HepG2 (cell line): ENCODE measurements at regions not wholly inside any gene's neighbourhood (a gene's known extent, or its start where the extent isn't known, plus 50 kb on each side); places are given as distances from the start of the nearest gene placed in this dataset.

Experiments
- ATAC-seq: fragments of 200-7000 bp; cut with Tn5 transposase; 3 replicates; pipeline ENCODE4 v1.9.1; 2020; ENCODE audit warnings: mild to moderate bottlenecking, moderate library complexity
- BruUV-seq: library from RNA; stranded (reverse); fragments of 400-500 nt; replicated peaks from 2 replicates; lab custom pipeline; 2021; lab: Mats Ljungman, UMichigan
- CTCF ChIA-PET: fragments of 300-600 bp; formaldehyde crosslinking; extraction: SDS; loops from one replicate; lab custom pipeline; 2021; ENCODE audit warnings: low total read pairs, inconsistent platforms, low intra/inter-chr PET ratio; lab: Yijun Ruan, JAX
- POLR2A ChIA-PET: fragments of 350-600 bp; sonication (Branson Sonifier 250); formaldehyde crosslinking; loops from one replicate; lab custom pipeline; 2020; ENCODE audit warnings: antibody characterized with exemption, inconsistent platforms; lab: Yijun Ruan, JAX
- DNase-seq: peaks from one replicate; pipeline ENCODE4 v3.0.0-alpha.2; 2015; ENCODE audit warnings: low spot score
- FAIRE-seq: peaks from 3 replicates; lab custom pipeline; 2011; peaks lifted over from hg19 to GRCh38; lab: Jason Lieb, UNC
- H2AFZ ChIP-seq: one replicate; pipeline ENCODE4 v1.6.1; 2011; ENCODE audit warnings: low read length, inconsistent platforms
- H3K27ac ChIP-seq: fragments of 300-600 bp; 3 replicates; pipeline ENCODE4 v1.8.0; 2011; ENCODE audit warnings: mixed run types, mild to moderate bottlenecking, mixed read lengths, low read length, inconsistent platforms; ENCODE audit not compliant: insufficient read depth; ENCODE audit errors: extremely low read length
- H3K27me3 ChIP-seq, 2 experiments: fragments of 200-600 bp in 1 of 2; 2 replicates in 1 of 2; 3 replicates in 1 of 2; pipeline versions ENCODE4 v1.6.0 to v1.8.0; 2011; ENCODE audit warnings: low read length in 2 of 2, mild to moderate bottlenecking in 2 of 2, moderate library complexity in 2 of 2, inconsistent platforms in 1 of 2; ENCODE audit not compliant: insufficient read depth in 2 of 2, control insufficient read depth in 1 of 2
- H3K36me3 ChIP-seq, 2 experiments: fragments of 200-600 bp in 1 of 2; replicated peaks in 1 of 2; 2 replicates in 1 of 2; 3 replicates in 1 of 2; pipeline versions ENCODE4 v1.5.1 to v1.8.0; 2011; ENCODE audit warnings: low read length in 2 of 2, inconsistent platforms in 1 of 2; ENCODE audit not compliant: insufficient read depth in 2 of 2, control insufficient read depth in 1 of 2
- H3K4me1 ChIP-seq: 2 replicates; pipeline ENCODE4 v1.5.1; 2012; ENCODE audit warnings: low read length, inconsistent platforms; ENCODE audit not compliant: insufficient read depth
- H3K4me2 ChIP-seq: 2 replicates; pipeline ENCODE4 v1.6.0; 2011; ENCODE audit warnings: low read depth, low read length, inconsistent platforms
- H3K4me3 ChIP-seq, 3 experiments: fragments of 200-600 bp in 1 of 3; sonication (generic), shearing (Covaris generic) in 1 of 3; replicated peaks in 1 of 3; 2 replicates each; pipeline ENCODE4 v1.5.1; 2011 to 2016; ENCODE audit warnings: low read length in 3 of 3, inconsistent platforms in 2 of 3, low read depth in 2 of 3, mild to moderate bottlenecking in 2 of 3, control low read depth in 1 of 3, mixed read lengths in 1 of 3; ENCODE audit not compliant: insufficient read depth in 1 of 3
- H3K79me2 ChIP-seq: one replicate; pipeline ENCODE4 v1.6.1; 2011; ENCODE audit warnings: low read length, inconsistent platforms; ENCODE audit not compliant: insufficient read depth
- H3K9ac ChIP-seq: 2 replicates; pipeline ENCODE4 v1.6.0; 2011; ENCODE audit warnings: mild to moderate bottlenecking, low read depth, low read length, inconsistent platforms; ENCODE audit not compliant: insufficient read depth
- H3K9me3 ChIP-seq: 2 replicates; pipeline ENCODE4 v1.5.1; 2012; ENCODE audit warnings: mild to moderate bottlenecking, low read length
- H4K20me1 ChIP-seq: 2 replicates; pipeline ENCODE4 v1.6.0; 2011; ENCODE audit warnings: inconsistent platforms, mild to moderate bottlenecking, low read length, moderate library complexity; ENCODE audit not compliant: insufficient read depth
- CC2D1A ChIP-seq: sonication (generic); formaldehyde crosslinking; IDR thresholded peaks from 2 replicates; pipeline ENCODE4 v1.8.1; 2023; ENCODE audit warnings: mild to moderate bottlenecking, missing genetic modification reagents
- CEBPB ChIP-seq: IDR thresholded peaks from 2 replicates; pipeline ENCODE4 v1.6.1; 2011; ENCODE audit warnings: low read depth, low read length, improper control_type of control experiment, borderline replicate concordance
- HNF4A ChIP-seq: sonication (generic); formaldehyde crosslinking; IDR thresholded peaks from 2 replicates; pipeline ENCODE4 v1.4.0; 2020; ENCODE audit warnings: missing genetic modification reagents
- NFATC3 ChIP-seq: sonication (generic); formaldehyde crosslinking; IDR thresholded peaks from 2 replicates; pipeline ENCODE4 v1.5.1; 2020; ENCODE audit warnings: mild to moderate bottlenecking, missing genetic modification reagents
- SMARCC2 ChIP-seq: fragments of 450-650 bp; IDR thresholded peaks from 2 replicates; pipeline ENCODE4 v1.6.1; 2017; ENCODE audit warnings: antibody characterized with exemption, mild to moderate bottlenecking
- ZNF17 ChIP-seq: sonication (generic); formaldehyde crosslinking; IDR thresholded peaks from 2 replicates; pipeline ENCODE4 v1.5.0; 2020; ENCODE audit warnings: mild to moderate bottlenecking, missing genetic modification reagents
- ZNF180 ChIP-seq: sonication (generic); formaldehyde crosslinking; IDR thresholded peaks from 2 replicates; pipeline ENCODE4 v1.4.0; 2020; ENCODE audit warnings: low read depth, missing genetic modification reagents, borderline replicate concordance
- ZNF337 ChIP-seq: sonication (generic); formaldehyde crosslinking; IDR thresholded peaks from 2 replicates; pipeline ENCODE4 v1.5.1; 2020; ENCODE audit warnings: missing genetic modification reagents, low read depth, mild to moderate bottlenecking, borderline replicate concordance
- ZNF558 ChIP-seq: sonication (generic); formaldehyde crosslinking; IDR thresholded peaks from 2 replicates; pipeline ENCODE4 v1.9.0; 2022; ENCODE audit warnings: mild to moderate bottlenecking, missing genetic modification reagents, borderline replicate concordance
- WGBS: methylation state at CpG from one replicate; pipeline ENCODE4 v1.1.6; 2017; ENCODE audit warnings: low lambda C conversion rate; 5-methylcytosine and 5-hydroxymethylcytosine counted together
- in situ Hi-C: cut with HindIII; loops from 2 replicates; pipeline ENCODE4 v1.10.0; 2017; ENCODE audit warnings: low pct_unique_long_range_greater_than_20kb; ENCODE audit not compliant: extremely low pct_ligation_motif_present
- intact Hi-C: fragments of 100-400 bp; cut with micrococcal nuclease; formaldehyde crosslinking; loops from one replicate; pipeline ENCODE4 v1.10.0; 2022; ENCODE audit not compliant: unreplicated experiment
- TF ChIP-seq, protein P1 (sequence below): sonication (generic); formaldehyde crosslinking; IDR thresholded peaks from 2 replicates; pipeline ENCODE4 v1.5.0; 2020; ENCODE audit warnings: missing genetic modification reagents, mild to moderate bottlenecking, borderline replicate concordance

DNA sequence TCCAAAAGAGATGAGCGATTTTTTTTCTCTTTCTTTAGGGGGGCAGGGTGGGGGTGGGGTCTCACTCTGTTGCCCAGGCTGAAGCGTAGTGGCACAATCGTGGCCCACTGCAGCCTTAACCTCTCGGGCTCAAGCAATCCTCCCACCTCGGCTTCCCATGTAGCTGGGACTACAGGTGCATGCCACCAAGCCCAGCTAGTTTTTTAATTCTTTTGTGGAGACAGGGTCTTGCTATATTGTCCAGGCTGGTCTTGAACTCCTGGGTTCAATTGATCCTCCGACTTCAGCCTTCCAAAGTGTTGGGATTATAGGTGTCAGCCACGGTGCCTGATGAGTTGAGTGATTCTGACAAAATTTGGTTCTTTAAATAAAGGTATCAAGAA lies 127.0 kb downstream of the ARRDC3 start (continued):
- TF ChIP-seq ZNF17 (CRISPR knock-in tag) (no peak), SMARCC2 (no peak), ZNF558 (CRISPR knock-in tag) (no peak), HNF4A (no peak), CC2D1A (no peak), NFATC3 (CRISPR knock-in tag) (no peak), ZNF180 (CRISPR knock-in tag) (no peak), ZNF337 (no peak)

DNA sequence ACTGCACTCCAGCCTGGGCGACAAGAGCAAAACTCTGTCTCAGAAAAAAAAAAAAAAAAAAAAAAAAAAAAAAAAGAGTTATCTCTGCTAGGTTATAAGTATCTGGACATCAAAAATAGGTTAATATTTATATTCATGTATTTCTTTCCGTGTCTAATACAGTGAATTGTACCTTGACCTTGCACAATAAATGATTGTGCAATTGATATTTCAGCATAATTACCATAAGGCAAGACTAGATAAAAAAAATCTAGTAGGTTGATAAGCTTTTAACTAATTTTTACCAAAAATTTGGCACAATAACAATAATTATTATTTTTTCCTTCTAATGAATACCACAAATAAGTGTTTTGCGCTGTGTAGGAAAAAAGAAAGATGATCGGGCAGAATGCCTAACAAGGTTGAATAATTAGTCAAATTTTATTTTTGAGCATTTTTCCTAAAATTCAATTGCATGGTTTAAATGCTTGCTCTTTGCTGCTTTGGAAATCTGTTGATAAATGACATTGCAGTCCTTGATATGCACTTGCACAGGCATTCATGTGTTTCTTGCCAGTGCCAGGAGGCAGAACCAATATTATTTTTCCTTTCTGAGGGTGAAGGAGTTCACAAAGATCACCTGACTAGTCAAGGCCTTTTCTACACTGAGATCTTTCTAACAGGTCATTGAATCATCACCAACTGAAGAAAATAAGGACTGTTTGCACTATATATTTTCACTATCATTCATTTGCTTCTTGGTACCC lies 127.5 kb downstream of the ARRDC3 start:
- Histone ChIP-seq H3K4me1 (no peaks in the 10 kb centered on the region), H3K79me2 (no peaks in the 10 kb centered on the region), H3K4me2 (no peak overlapping the region), H3K27me3 (no peaks in the 10 kb centered on the region), H3K4me3 (no peak overlapping the region), H3K9ac (no peak overlapping the region), H2AFZ (no peak overlapping the region), H3K27ac (no peak overlapping the region), H3K9me3 (no peaks in the 10 kb centered on the region), H4K20me1 (no peaks in the 10 kb centered on the region), H3K36me3 (no peaks in the 10 kb centered on the region)
- DNase-seq (no peak), ATAC-seq (no peak), FAIRE-seq (no peak)
- intact Hi-C loops = no loop called here
- no TSS peak for BruUV-seq
- in situ Hi-C loops = no loop called here
- ChIA-PET POLR2A (interaction anchor here (0.7 kb wide), 1 partner anchor 133 kb away, joined by 3 read pairs; no protein-coding TSS in a partner anchor), CTCF (no interaction called here)
- TF ChIP-seq CEBPB = peak; percentile 63
- TF ChIP-seq, protein P1, sequence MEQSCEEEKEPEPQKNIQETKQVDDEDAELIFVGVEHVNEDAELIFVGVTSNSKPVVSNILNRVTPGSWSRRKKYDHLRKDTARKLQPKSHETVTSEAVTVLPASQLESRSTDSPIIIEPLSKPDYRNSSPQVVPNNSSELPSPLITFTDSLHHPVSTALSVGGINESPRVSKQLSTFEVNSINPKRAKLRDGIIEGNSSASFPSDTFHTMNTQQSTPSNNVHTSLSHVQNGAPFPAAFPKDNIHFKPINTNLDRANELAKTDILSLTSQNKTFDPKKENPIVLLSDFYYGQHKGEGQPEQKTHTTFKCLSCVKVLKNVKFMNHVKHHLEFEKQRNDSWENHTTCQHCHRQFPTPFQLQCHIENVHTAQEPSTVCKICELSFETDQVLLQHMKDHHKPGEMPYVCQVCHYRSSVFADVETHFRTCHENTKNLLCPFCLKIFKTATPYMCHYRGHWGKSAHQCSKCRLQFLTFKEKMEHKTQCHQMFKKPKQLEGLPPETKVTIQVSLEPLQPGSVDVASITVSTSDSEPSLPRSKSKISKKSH (CRISPR knock-in tag) = no peak
- 52% methylated on average over 4 of the region's 4 CpGs for WGBS
